ENCODE measurements at regions not wholly inside any gene's neighbourhood (a gene's known extent, or its start where the extent isn't known, plus 50 kb on each side); places are given as distances from the start of the nearest gene placed in this dataset.
"Not testable (repeated sequence)": the region's sequence is repeated elsewhere in the genome, so short reads cannot be mapped to it uniquely, and the experiment has no call there.

DNA sequence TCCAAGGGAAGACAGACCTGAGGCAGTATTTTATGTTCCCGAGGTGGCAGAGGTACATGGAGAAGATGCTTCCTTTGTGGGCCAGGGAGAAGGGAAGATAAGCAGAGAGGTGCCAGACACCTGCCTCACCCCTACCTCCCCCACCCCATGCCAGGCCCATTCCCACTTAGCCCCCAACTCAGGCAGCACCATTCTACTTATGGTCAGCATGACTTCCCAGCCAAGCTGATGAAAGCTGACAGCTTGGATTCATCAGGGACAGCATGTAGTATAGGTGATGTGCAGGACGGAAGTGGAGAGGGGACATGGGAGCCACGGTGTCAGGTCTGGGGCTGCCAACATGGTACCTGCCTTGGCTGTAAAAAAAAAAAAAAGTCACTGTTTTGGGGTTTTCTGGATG is 57.5 kb upstream of the CSPG4 start:
- TF ChIP-seq, protein P1, sequence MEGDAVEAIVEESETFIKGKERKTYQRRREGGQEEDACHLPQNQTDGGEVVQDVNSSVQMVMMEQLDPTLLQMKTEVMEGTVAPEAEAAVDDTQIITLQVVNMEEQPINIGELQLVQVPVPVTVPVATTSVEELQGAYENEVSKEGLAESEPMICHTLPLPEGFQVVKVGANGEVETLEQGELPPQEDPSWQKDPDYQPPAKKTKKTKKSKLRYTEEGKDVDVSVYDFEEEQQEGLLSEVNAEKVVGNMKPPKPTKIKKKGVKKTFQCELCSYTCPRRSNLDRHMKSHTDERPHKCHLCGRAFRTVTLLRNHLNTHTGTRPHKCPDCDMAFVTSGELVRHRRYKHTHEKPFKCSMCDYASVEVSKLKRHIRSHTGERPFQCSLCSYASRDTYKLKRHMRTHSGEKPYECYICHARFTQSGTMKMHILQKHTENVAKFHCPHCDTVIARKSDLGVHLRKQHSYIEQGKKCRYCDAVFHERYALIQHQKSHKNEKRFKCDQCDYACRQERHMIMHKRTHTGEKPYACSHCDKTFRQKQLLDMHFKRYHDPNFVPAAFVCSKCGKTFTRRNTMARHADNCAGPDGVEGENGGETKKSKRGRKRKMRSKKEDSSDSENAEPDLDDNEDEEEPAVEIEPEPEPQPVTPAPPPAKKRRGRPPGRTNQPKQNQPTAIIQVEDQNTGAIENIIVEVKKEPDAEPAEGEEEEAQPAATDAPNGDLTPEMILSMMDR (IDR thresholded peaks at IDR 0.05): no peak
- H3K9me3 Mint-ChIP-seq (ENCODE audit: unreplicated experiment): no peaks in the 10 kb centered on the region
- H3K27me3 Mint-ChIP-seq (ENCODE audit: unreplicated experiment): no peaks in the 10 kb centered on the region
- peaks cover 13% of the 10 kb centered on the region for H3K4me1 Mint-ChIP-seq (ENCODE audit: unreplicated experiment)
- DNase-seq (ENCODE audit: extremely low spot score, unreplicated experiment): peak; percentile 21
- no peak overlapping the region for H3K4me3 Mint-ChIP-seq (ENCODE audit: unreplicated experiment)
- no peak overlapping the region for H3K27ac Mint-ChIP-seq (ENCODE audit: unreplicated experiment)
- no peaks in the 10 kb centered on the region for H3K36me3 Mint-ChIP-seq (ENCODE audit: unreplicated experiment)

DNA sequence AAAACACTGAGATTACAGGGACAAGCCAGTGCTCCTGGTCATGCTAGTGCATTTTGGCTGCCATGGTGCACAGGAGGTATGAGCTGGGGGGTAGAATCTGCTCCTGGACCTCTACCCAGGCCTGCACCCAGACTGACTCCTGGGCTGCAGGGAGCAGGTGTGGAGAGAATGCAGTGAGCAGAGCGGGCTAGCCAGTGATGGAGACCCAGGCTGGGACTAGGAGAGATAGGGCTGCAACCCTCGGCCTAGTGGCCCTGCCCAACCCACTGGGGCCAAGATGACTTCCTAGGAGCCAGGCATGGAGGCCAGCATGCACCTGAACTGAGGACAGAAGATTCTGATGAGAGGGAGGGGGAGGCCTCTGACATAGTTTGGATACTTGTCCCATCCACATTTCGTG is 55.9 kb upstream of the CSPG4 start:
- peaks cover 13% of the 10 kb centered on the region for H3K4me1 Mint-ChIP-seq (ENCODE audit: unreplicated experiment)
- H3K9me3 Mint-ChIP-seq (ENCODE audit: unreplicated experiment); H3K36me3 Mint-ChIP-seq (ENCODE audit: unreplicated experiment); H3K27me3 Mint-ChIP-seq (ENCODE audit: unreplicated experiment); H3K4me3 Mint-ChIP-seq (ENCODE audit: unreplicated experiment); H3K27ac Mint-ChIP-seq (ENCODE audit: unreplicated experiment): not testable (repeated sequence)
- peak; percentile 71 for DNase-seq (ENCODE audit: extremely low spot score, unreplicated experiment)

DNA sequence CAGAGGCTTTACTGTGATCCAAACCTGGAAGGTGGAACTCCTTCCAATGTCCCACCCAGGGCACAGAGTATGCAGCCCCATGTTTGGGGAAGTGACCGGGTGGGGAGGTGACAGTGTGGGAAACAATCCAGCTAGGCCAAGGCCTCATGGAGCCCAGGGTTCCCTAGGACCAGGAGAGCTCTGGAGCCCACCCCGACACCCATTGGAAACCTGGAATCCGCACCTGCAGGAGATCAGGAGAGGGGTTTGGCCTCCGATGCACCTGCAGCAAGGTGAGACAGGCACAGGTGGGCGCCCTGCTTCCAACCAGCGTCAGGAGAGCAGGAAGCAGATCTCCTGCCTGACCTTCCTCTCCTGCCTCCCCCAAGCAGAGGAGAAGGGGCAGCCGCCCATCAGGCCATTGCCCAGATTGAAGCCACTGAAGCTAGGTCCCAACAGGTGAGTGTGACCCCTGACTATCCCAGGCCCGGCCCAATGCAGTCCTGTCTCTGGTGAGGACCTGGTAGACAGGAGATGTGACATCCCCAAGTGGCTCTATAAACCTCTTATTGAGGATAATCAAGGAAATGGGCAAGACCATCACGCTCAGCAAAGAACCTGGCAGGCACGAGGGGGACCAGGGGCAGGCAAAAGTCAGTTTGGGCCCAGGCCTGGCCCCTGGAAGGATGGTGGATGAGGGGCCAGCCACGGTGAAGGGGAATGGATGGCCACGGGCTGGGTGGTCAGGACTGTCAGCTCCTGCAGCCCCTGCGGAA is 53.1 kb upstream of the CSPG4 start:
- not testable (repeated sequence) for H3K9me3 Mint-ChIP-seq (ENCODE audit: unreplicated experiment); H3K36me3 Mint-ChIP-seq (ENCODE audit: unreplicated experiment); H3K4me3 Mint-ChIP-seq (ENCODE audit: unreplicated experiment); H3K27me3 Mint-ChIP-seq (ENCODE audit: unreplicated experiment); H3K27ac Mint-ChIP-seq (ENCODE audit: unreplicated experiment); H3K4me1 Mint-ChIP-seq (ENCODE audit: unreplicated experiment)
- DNase-seq (ENCODE audit: extremely low spot score, unreplicated experiment): peak; percentile 72

DNA sequence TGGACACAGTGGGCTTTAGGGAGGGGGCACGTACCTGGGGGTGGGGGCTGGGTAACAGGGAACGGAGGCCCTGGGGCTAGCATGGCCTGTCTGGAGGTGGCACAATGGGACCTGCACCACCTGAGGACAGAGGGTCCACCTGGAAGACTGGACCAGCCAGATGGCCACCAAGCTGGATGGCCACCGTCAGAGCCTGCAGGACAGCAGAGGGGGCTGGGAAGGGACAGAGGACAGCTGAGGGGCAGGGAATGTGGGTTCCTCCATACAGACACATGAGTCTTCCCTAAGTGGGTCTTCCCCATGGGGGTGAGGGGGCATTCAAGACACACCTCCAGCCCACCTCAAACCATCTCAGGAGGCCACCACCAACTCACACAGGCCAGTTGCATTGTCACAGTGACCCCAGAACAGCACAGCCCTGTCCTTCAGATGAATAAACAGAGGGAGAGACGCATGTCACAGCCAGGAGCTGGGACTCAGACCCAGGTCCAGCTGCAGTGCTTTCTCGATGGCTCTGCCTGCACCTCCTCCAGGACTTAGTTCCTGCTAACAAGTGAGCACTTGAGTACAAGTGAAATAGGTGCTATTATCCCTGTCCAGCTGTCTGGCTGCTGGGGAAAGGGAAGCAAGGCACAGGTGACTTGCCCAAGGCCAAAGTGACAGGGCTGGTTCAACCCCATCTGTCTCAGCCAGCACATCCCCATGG is 52.4 kb upstream of the CSPG4 start:
- not testable (repeated sequence) for H3K4me1 Mint-ChIP-seq (ENCODE audit: unreplicated experiment); H3K27me3 Mint-ChIP-seq (ENCODE audit: unreplicated experiment); H3K4me3 Mint-ChIP-seq (ENCODE audit: unreplicated experiment); H3K9me3 Mint-ChIP-seq (ENCODE audit: unreplicated experiment); H3K27ac Mint-ChIP-seq (ENCODE audit: unreplicated experiment); H3K36me3 Mint-ChIP-seq (ENCODE audit: unreplicated experiment)
- DNase-seq (ENCODE audit: extremely low spot score, unreplicated experiment): peak; percentile 48

DNA sequence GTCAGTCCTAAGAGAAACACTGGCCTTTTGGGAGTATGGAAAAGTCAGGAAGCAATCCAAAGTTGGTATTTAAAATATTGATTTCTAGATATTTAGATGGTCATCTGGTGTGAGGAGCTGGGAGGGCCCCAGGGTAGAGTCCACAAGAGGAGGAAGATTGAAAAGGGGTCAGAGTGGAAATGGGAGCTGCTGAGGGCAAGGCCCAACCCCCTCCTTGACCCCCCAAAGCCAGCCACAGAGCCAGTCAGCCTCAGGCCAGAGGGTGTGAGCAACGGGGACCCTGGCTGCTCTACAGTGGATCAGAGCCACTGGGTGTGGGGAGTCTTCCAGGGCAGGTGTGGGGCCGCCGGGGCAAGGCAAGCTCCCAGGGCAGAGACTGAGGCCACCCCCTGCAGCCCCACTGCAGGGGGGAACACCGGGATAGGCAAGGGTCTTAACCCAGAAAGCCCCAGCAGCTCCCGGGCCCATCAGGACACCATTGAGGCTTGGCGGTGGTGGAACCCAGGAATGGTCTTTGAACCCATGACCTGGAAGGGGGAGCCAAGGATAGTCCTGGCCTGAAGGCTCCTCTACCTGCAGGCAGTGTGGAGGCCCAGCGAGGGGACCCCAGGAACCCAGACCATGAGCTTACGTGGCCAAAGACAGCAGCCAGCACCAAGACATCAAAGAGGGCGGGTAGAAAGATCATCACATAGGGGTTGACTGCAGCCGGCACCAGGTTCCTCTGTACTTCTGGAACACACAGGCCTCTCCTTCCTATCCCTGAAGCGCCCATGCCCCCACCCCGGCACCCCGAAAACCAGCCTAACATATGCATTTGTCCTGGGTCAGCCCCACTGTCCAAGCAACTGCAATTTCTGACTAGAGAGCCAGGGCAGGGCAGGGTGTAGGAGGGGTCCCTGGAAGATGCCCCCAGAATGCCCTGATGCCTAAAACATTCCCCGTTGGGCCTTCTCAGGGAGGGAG is 51.3 kb upstream of the CSPG4 start:
- not testable (repeated sequence) for H3K27me3 Mint-ChIP-seq (ENCODE audit: unreplicated experiment); H3K4me1 Mint-ChIP-seq (ENCODE audit: unreplicated experiment); H3K36me3 Mint-ChIP-seq (ENCODE audit: unreplicated experiment); H3K9me3 Mint-ChIP-seq (ENCODE audit: unreplicated experiment); H3K4me3 Mint-ChIP-seq (ENCODE audit: unreplicated experiment); H3K27ac Mint-ChIP-seq (ENCODE audit: unreplicated experiment)
- DNase-seq (ENCODE audit: extremely low spot score, unreplicated experiment): peak; percentile 82

DNA sequence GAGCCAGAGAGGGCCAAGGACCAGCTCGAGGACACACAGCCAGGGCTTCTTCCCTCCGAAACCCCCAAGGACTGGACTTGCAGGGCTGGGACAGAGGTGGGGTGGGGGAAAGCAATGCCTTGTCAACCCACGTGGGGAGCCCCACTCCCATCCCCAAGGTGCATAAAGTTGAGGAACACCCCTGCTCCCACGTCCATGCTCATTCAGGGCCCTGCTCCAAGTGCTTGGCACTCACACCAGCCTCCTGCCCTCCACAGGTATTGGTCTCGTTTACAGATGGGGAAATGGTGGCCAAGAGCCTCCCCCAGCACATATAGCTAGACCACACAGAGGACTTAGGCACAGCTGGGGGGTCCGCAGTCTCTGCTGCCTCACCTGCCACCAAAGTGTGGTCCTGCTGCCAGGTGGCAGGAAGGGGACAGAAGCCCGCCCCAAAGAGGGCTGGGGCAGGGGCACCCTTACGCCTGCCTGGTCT is 50.5 kb upstream of the CSPG4 start:
- Mint-ChIP-seq H3K4me1 (ENCODE audit: unreplicated experiment) (peaks cover 13% of the 10 kb centered on the region), H3K36me3 (ENCODE audit: unreplicated experiment) (no peaks in the 10 kb centered on the region), H3K4me3 (ENCODE audit: unreplicated experiment) (no peak overlapping the region), H3K27ac (ENCODE audit: unreplicated experiment) (no peak overlapping the region), H3K9me3 (ENCODE audit: unreplicated experiment) (no peaks in the 10 kb centered on the region), H3K27me3 (ENCODE audit: unreplicated experiment) (no peaks in the 10 kb centered on the region)
- peak; percentile 63 for DNase-seq (ENCODE audit: extremely low spot score, unreplicated experiment)
- TF ChIP-seq, protein P1 (IDR thresholded peaks at IDR 0.05): no peak
